ENCODE measurements at regions not wholly inside any gene's neighbourhood (a gene's known extent, or its start where the extent isn't known, plus 50 kb on each side); places are given as distances from the start of the nearest gene placed in this dataset.

DNA sequence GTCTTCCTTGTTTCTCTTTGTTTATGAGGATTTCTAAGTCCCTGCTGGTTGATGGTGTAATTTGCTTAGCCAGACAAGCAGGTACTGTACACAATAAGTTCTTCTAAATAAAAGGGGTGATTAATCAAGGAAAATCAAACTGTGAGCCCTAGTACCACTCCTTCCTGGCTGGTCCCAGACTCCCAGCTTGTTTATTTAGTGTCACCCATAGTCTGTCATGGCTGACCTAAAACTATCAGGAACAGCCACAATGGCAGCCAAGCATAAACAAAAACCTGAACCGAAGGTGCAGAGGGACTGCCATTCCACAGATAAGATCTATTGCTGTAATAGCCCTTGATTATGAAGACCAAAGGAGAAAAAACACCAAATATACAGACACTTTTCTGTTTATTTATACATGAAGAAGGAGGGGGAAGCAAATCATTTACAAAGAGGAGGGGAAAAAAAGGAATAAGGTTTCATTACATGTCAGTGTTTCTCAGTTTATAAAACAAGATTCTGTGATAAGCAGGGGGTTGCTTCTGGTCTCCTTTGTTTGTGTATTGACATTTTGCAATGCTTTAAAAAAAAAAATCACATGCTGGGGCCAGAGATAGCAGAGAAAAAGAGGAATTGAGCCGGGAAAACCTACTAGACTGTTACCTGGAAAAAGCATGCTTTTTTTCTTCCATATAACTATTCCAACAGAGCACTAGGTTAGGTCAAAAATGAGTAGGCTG, 182.4 kb upstream of the DPH6 start:
- TF ChIP-seq, protein P1, sequence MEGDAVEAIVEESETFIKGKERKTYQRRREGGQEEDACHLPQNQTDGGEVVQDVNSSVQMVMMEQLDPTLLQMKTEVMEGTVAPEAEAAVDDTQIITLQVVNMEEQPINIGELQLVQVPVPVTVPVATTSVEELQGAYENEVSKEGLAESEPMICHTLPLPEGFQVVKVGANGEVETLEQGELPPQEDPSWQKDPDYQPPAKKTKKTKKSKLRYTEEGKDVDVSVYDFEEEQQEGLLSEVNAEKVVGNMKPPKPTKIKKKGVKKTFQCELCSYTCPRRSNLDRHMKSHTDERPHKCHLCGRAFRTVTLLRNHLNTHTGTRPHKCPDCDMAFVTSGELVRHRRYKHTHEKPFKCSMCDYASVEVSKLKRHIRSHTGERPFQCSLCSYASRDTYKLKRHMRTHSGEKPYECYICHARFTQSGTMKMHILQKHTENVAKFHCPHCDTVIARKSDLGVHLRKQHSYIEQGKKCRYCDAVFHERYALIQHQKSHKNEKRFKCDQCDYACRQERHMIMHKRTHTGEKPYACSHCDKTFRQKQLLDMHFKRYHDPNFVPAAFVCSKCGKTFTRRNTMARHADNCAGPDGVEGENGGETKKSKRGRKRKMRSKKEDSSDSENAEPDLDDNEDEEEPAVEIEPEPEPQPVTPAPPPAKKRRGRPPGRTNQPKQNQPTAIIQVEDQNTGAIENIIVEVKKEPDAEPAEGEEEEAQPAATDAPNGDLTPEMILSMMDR (IDR thresholded peaks at IDR 0.05): no peak
- TF ChIP-seq POLR2A (IDR thresholded peaks at IDR 0.05): no peak

All from adrenal gland (tissue), 5 donors.